HG02798 (cell line): ENCODE measurements at regions not wholly inside any gene's neighbourhood (a gene's known extent, or its start where the extent isn't known, plus 50 kb on each side); places are given as distances from the start of the nearest gene placed in this dataset.

ENCODE experiments used
- ATAC-seq: cut with Tn5 transposase; IDR thresholded peaks from one replicate; pipeline ENCODE4 v1.9.1; 2021; ENCODE audit warnings: mild to moderate bottlenecking; ENCODE audit not compliant: unreplicated experiment, poor library complexity

DNA sequence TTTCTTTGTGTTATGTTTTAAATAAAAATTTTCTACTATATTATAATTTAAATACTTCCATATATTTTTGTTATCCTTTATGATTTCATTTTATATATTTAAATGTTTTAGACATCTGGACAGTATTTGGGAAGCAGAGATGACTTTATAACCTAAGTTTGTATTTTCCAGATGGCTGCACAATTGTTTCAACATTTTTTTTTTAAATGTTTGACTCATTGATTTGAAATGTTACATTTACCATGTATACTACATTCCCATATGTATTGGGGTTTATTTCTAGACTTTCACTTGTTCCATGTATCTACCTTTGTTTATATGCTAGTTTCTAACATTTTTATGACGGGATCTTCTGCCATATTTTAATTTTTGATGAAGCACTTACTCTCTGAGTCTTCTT, 766.5 kb downstream of the METTL15 start:
- no peak for ATAC-seq

DNA sequence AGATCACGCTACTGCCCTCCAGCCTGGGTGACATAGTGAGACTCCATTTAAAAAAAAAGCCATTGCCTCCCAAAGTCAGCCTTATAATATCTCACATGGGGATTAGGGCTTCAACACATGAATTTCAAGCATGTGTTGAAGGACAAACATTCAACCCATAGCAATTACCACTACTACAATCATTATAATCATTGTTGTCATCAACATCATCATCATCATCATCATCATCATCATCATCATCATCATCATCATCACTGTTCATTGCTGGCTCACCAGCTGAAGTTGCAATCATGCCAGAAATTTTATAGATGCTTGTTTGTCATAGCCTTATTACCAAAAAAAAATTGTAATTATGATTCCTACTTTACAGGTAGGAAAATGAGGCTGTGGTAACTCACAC, 762.9 kb downstream of the METTL15 start:
- ATAC-seq = no peak

GRCh38 chr11:28863422-28863821, 755.2 kb downstream of the METTL15 start:
- ATAC-seq = no peak

DNA sequence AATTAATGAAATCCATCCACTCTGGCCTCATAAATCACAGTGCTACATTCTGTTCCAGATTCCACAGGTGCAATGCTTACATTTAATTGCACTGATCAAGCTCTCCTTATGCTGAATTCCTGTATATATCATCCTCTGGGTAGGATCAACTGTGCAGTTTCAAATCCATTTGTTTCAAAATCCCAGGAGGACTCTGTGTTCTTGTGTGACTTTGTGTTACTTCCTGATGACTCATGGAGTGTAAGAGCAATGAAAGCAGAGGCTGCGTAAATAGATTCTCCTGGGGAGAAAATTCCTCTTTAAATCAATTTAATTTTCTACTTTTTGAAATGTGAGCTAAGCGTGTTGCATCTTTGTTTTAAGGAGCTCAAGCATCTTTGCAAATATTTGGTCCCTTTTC, 752.7 kb downstream of the METTL15 start:
- ATAC-seq = no peak

DNA sequence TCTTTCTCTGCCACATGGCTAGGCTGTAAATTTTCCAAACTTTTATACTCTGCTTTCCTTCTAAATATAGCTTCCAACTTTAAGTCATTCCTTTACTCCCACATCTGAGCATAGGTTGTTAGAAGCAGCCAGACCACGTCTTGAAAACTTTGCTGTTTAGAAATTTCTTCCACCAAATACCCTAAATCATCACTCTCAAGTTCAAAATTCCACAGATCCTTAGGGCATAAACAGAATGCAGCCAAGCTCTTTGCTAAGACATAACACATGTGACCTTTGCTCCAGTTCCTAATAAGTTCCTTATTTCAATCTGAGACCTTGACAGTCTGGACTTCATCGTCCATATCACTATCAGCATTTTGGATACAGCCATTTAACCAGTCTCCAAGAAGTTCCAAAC, 749.9 kb downstream of the METTL15 start:
- no peak for ATAC-seq

DNA sequence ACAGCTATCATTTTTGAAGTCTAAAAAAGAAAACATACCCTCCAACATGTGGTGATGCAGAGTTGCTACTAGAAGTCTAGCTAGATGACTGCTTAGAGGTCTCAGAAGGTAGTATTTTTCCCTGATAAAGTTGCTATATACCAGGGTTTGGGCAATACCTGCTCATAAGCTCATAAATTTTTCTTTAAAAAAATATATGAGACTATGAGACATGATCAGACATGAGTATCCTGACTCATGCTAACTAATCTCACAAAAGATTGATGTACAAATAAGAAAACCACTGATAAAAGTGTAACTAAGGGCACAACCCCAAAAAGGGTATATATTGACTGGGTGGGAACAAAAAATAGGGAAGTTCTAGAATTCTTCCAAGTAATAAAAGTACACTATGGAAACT, 740.9 kb downstream of the METTL15 start:
- no peak for ATAC-seq

- ATAC-seq = no peak
These were observed 734.5 kb downstream of the METTL15 start for GRCh38 chr11:28842716-28843115.

- ATAC-seq = no peak
These were observed 730.6 kb downstream of the METTL15 start for GRCh38 chr11:28838741-28839140.

- no peak for ATAC-seq
These were observed 729.4 kb downstream of the METTL15 start for GRCh38 chr11:28837599-28837998.

GRCh38 chr11:28836285-28837081, 728.3 kb downstream of the METTL15 start:
- no peak for ATAC-seq

DNA sequence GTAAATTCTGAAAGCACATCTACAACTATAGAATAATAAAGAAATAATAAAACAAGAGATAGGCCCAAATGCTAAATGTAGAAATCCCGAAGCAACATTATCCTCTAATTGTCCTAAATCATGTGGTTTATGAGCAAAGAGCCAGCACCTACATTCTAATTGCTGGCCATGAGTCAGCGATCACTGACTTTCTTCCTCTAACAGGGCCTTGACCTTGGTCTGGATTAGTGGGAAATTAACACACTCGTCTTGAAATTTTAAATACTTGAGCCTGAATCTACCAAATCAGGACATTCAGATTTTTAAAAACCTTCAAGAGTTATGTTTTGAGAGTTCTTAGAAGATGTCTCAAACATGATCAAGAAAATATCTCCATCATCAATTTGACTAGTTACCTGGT, 727.6 kb downstream of the METTL15 start:
- no peak for ATAC-seq

- ATAC-seq = no peak
These were observed 727.1 kb downstream of the METTL15 start for GRCh38 chr11:28835317-28835716.

DNA sequence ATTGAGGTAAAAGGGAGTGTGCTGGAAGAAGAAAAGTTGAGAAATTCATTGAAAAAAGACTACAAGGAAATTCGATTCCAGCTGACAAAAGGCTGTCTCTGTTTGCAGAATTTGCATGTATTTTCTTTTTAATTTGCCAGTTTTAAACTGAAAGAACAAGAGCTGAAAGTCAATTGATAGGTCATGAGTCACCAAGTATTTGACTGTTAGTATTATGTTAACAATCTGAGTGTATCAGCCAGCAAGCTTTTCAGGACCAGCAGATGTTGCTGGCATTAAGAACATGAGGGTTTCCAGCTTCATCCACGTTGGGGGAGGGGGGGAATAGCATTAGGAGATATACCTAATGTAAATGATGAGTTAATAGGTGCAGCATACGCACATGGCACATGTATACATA, 726.7 kb downstream of the METTL15 start:
- ATAC-seq = no peak

GRCh38 chr11:28833670-28834069, 725.5 kb downstream of the METTL15 start:
- no peak for ATAC-seq

DNA sequence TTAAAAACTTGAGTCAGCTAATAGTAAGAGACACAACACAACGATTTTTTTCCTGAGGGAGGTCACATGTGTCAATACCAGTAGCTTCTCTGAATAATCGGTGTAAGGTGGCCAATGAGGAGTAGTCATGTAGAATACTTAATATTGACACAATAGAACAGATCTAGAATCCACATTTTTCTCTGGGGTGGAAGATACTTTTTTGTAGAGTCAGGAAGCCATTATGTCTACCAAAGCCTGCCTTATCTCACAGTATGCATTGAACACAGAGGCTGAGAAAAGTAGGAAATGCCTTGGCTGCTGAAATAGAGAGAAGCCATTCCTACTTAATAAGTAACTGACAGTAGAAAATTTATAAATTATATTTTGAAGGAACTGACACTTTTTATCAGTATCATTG, 725.0 kb downstream of the METTL15 start:
- no peak for ATAC-seq

GRCh38 chr11:28826807-28827206, 718.6 kb downstream of the METTL15 start:
- no peak for ATAC-seq

- no peak for ATAC-seq
These were observed 714.4 kb downstream of the METTL15 start for GRCh38 chr11:28822576-28822975.

DNA sequence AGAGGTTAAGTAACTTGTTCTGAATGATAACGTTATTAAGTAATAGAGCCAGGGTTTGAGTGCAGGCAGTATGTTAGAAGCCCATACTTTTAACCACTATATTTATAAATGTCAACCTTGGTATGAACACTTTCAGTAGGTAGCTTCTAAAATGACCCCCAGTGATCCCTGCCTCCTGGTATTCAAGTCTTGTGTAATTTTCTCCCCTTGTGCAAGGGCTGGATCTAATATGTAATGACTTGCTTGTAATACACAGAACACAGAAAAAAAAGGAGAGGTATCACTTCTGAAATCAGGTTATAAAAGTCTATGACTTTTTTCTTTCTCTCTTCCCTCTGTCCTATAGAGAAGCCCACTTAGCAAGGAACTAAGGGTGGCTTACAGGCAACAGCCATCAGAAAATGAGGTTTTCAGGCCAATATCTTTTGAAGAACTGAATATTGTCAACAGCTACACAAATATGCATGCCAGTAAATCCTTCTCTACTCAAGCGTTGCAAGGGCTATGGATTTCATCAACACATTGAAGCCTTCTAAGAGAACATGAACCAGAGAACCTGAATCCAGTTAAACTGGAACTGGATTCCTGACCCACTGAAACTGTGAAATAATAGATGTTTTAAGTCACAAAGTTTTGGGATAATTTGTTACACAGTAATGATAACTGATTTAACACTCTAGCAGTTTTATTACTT, 712.3 kb downstream of the METTL15 start:
- no peak for ATAC-seq

DNA sequence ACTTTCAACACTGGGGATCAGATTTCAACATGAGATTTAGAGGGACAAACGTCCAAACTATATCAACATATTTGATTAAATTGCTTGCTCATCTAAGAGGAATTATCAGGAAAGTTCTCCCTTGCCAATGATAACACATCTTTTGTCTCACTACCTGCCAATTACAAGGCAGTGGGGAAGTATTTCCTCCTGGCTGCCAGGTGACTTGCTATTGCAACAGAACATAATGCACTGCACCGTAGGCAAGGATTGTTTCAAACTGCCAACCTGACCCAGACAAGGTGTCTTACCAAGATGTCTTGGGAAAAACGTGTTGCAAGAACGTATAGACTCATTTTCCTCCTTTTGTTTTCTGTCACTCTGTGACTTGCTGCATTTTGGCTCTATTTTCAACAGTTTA, 711.6 kb downstream of the METTL15 start:
- ATAC-seq = no peak

DNA sequence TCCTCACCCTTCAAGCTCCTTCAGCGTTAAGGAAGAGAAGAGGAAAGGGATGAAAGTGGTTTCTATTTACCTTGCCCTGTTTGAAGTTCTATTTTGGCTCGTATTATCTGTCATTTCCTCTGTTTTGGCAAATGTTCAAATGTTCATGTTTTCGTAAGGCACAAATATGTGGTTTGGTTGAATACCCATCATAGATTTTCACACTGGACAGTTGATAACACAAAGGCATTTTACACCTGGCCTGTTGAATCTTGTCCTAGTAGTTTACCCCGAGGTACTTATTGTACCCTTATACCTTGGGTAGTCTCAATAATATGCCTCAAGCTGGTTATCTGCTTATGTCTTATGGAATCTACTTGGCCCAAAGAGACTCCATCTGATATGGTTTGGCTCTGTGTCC, 706.9 kb downstream of the METTL15 start:
- no peak for ATAC-seq

DNA sequence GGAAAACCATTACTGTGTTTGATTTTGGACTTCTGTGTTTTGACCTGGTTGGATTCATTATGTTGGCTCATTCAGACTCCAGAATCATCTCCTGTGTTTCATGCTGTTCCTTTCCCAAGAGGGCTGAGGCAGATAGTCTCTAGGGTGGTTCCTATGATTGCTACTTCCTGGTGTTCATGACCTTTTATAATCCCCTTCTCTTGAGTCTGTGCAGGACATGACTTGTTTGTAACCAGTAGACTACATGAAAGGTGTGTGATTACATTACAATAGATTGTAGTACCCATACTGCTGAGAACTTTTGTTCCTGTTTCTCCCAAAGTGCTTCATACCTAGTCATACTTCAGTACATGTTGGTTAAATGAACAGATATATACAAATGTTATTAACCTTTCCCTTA, 700.6 kb downstream of the METTL15 start:
- no peak for ATAC-seq

- no peak for ATAC-seq
These were observed 691.1 kb downstream of the METTL15 start for GRCh38 chr11:28799316-28799715.
